CD4-positive, alpha-beta T cell (primary cell): ENCODE measurements at regions not wholly inside any gene's neighbourhood (a gene's known extent, or its start where the extent isn't known, plus 50 kb on each side); places are given as distances from the start of the nearest gene placed in this dataset.

ENCODE experiments used
- ATAC-seq: fragments of 200-7000 bp; cut with Tn5 transposase; one replicate; pipeline ENCODE4 v1.10.0; 2022; ENCODE audit warnings: mild to moderate bottlenecking; ENCODE audit not compliant: poor library complexity
- CTCF ChIA-PET: fragments of 350-600 bp; sonication (Branson Sonifier 250); formaldehyde crosslinking; loops from one replicate; lab custom pipeline; 2021; ENCODE audit warnings: antibody characterized with exemption, inconsistent platforms; lab: Charles Lee
- POLR2A ChIA-PET: fragments of 350-600 bp; sonication (Branson Sonifier 250); formaldehyde crosslinking; loops from one replicate; lab custom pipeline; 2021; ENCODE audit warnings: antibody characterized with exemption, inconsistent platforms; lab: Charles Lee
- DNase-seq, 14 experiments: peaks; one replicate each; pipeline ENCODE4 v3.0.0-alpha.2; 2013 to 2020; ENCODE audit warnings: mixed read lengths in 2 of 14
- H3K27ac ChIP-seq, 2 donors: one replicate each; pipeline versions ENCODE4 v1.5.1 to v1.7.0; 2013; ENCODE audit warnings: low read length in 2 of 2, low read depth in 1 of 2, mild to moderate bottlenecking in 1 of 2
- H3K27me3 ChIP-seq, 2 experiments: 1 replicate in 1 of 2; 2 replicates in 1 of 2; pipeline versions ENCODE4 v1.6.1 to v1.7.0; 2013; ENCODE audit warnings: low read length in 2 of 2, control low read depth in 1 of 2, mild to moderate bottlenecking in 1 of 2, moderate library complexity in 1 of 2; ENCODE audit not compliant: insufficient read depth in 2 of 2, control insufficient read depth in 1 of 2
- H3K36me3 ChIP-seq: one replicate; pipeline ENCODE4 v1.6.1; 2013; ENCODE audit warnings: low read length, control low read depth; ENCODE audit not compliant: insufficient read depth
- H3K4me1 ChIP-seq: one replicate; pipeline ENCODE4 v1.6.1; 2013; ENCODE audit warnings: low read length, control low read depth; ENCODE audit not compliant: insufficient read depth
- H3K4me3 ChIP-seq: one replicate; pipeline ENCODE4 v1.5.1; 2013; ENCODE audit warnings: mild to moderate bottlenecking, low read length, moderate library complexity
- H3K9me3 ChIP-seq, 2 experiments: 1 replicate in 1 of 2; 2 replicates in 1 of 2; pipeline versions ENCODE4 v1.6.1 to v1.7.0; 2013; ENCODE audit warnings: low read length in 2 of 2, mild to moderate bottlenecking in 2 of 2, control low read depth in 1 of 2, moderate library complexity in 1 of 2; ENCODE audit not compliant: control insufficient read depth in 1 of 2, insufficient read depth in 1 of 2
- H3K27ac Mint-ChIP-seq: one replicate; pipeline ENCODE4 v1.8.0; 2020; ENCODE audit warnings: mixed read lengths
- H3K27me3 Mint-ChIP-seq: one replicate; pipeline ENCODE4 v1.8.0; 2021; ENCODE audit warnings: mixed read lengths
- H3K36me3 Mint-ChIP-seq: one replicate; pipeline ENCODE4 v1.8.0; 2021; ENCODE audit warnings: low read depth, mixed read lengths
- H3K4me1 Mint-ChIP-seq: one replicate; pipeline ENCODE4 v1.8.0; 2021; ENCODE audit warnings: low read depth, mixed read lengths
- H3K4me3 Mint-ChIP-seq: one replicate; pipeline ENCODE4 v1.8.0; 2020; ENCODE audit warnings: mild to moderate bottlenecking, mixed read lengths
- H3K9me3 Mint-ChIP-seq: one replicate; pipeline ENCODE4 v1.8.0; 2020; ENCODE audit warnings: mixed read lengths
- intact Hi-C, 2 experiments: fragments of 100-400 bp; cut with DNase I in 1 of 2; cut with micrococcal nuclease in 1 of 2; formaldehyde crosslinking; loops; one replicate each; pipeline versions ENCODE4 v1.15.1 to v1.9.0; 2023 to 2025; cut with DNase I, micrococcal nuclease
- TF ChIP-seq, protein P1 (sequence below): fragments of 200-600 bp; IDR thresholded peaks from one replicate; pipeline ENCODE4 v1.8.0; 2022; ENCODE audit warnings: antibody characterized with exemption, mild to moderate bottlenecking

DNA sequence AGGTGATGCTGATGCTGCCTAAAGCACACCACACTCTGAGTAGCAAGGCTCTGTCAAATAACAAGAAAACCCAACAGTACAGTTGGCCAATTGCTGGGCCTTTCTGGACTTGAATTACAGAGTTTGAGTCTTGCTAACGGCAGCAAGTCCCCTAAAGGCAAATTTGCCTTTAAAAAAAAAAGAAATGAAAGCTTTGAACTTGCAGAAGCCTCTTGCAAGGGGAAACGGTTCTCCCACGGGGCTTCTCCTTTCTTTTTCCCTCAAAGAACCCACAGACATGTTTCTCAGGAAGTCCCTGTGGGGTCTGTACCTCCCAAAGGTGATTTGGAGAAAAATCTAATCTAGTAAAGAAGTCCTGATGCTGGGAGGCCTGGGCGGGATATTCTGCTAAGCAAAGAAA is 191.3 kb upstream of the MYL2 start:
- ATAC-seq: no peak
- Histone ChIP-seq H3K4me3 (no peak overlapping the region), H3K9me3 (peaks cover 0 to 4% of the 10 kb centered on the region in 2 experiments), H3K27me3 (no peaks in the 10 kb centered on the region), H3K27ac (no peak overlapping the region), H3K36me3 (no peaks in the 10 kb centered on the region), H3K4me1 (no peaks in the 10 kb centered on the region)
- ChIA-PET POLR2A (interaction anchor here (0.6 kb wide), 1 partner anchor 55 kb away, joined by 3 read pairs; no protein-coding TSS in a partner anchor), CTCF (no interaction called here)
- Mint-ChIP-seq H3K4me1 (peaks cover 9% of the 10 kb centered on the region), H3K9me3 (no peaks in the 10 kb centered on the region), H3K27ac (no peak overlapping the region), H3K4me3 (no peak overlapping the region), H3K27me3 (no peaks in the 10 kb centered on the region), H3K36me3 (no peaks in the 10 kb centered on the region)
- TF ChIP-seq, protein P1, sequence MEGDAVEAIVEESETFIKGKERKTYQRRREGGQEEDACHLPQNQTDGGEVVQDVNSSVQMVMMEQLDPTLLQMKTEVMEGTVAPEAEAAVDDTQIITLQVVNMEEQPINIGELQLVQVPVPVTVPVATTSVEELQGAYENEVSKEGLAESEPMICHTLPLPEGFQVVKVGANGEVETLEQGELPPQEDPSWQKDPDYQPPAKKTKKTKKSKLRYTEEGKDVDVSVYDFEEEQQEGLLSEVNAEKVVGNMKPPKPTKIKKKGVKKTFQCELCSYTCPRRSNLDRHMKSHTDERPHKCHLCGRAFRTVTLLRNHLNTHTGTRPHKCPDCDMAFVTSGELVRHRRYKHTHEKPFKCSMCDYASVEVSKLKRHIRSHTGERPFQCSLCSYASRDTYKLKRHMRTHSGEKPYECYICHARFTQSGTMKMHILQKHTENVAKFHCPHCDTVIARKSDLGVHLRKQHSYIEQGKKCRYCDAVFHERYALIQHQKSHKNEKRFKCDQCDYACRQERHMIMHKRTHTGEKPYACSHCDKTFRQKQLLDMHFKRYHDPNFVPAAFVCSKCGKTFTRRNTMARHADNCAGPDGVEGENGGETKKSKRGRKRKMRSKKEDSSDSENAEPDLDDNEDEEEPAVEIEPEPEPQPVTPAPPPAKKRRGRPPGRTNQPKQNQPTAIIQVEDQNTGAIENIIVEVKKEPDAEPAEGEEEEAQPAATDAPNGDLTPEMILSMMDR: no peak
- no peak for DNase-seq
- intact Hi-C loops: no loop called here

- DNase-seq (no peak), ATAC-seq (no peak)
- POLR2A ChIA-PET: no interaction called here
- Mint-ChIP-seq H3K27me3 (no peaks in the 10 kb centered on the region), H3K4me3 (no peak overlapping the region), H3K36me3 (no peaks in the 10 kb centered on the region), H3K9me3 (no peaks in the 10 kb centered on the region), H3K4me1 (peaks cover 9% of the 10 kb centered on the region), H3K27ac (no peak overlapping the region)
- Histone ChIP-seq H3K27ac (no peak overlapping the region), H3K4me3 (no peak overlapping the region), H3K9me3 (peaks cover 0 to 4% of the 10 kb centered on the region in 2 experiments), H3K4me1 (no peaks in the 10 kb centered on the region), H3K36me3 (no peaks in the 10 kb centered on the region), H3K27me3 (no peaks in the 10 kb centered on the region)
- TF ChIP-seq, protein P1: no peak
- intact Hi-C loops: no loop called here
- CTCF ChIA-PET: no interaction called here
These were observed 190.2 kb upstream of the MYL2 start for GRCh38 chr12:111110556-111110955.

DNA sequence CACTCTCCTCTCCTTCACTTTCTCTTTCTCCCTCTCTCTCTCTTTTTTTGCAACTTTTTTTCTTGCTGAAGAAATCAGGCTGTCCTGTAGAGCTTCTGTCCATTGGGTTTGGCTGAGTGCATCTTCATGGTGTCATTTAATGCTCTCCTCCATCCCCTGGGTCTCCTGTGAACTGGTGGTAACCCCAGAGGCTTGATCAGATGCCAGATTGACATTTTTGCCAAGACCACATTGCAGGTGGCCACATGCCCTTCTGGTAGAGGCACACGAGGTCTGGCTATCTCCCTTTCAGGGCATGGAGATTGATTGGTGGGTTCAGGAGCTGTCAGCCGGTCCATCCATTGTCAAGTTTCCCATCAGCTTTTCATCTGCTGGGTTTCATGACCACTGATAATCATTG is 188.3 kb upstream of the MYL2 start:
- intact Hi-C loops: no loop called here
- ATAC-seq (no peak), DNase-seq (no peak)
- Histone ChIP-seq H3K4me3 (no peak overlapping the region), H3K4me1 (no peaks in the 10 kb centered on the region), H3K27ac (no peak overlapping the region), H3K9me3 (peaks cover 0 to 4% of the 10 kb centered on the region in 2 experiments), H3K36me3 (no peaks in the 10 kb centered on the region), H3K27me3 (no peaks in the 10 kb centered on the region)
- H3K4me3 Mint-ChIP-seq: no peak overlapping the region
- H3K4me1 Mint-ChIP-seq: peaks cover 9% of the 10 kb centered on the region
- TF ChIP-seq, protein P1: no peak
- H3K36me3 Mint-ChIP-seq: no peaks in the 10 kb centered on the region
- H3K9me3 Mint-ChIP-seq: no peaks in the 10 kb centered on the region
- CTCF ChIA-PET: no interaction called here
- no peak overlapping the region for H3K27ac Mint-ChIP-seq
- POLR2A ChIA-PET: no interaction called here
- H3K27me3 Mint-ChIP-seq: no peaks in the 10 kb centered on the region
